ENCODE measurements at regions not wholly inside any gene's neighbourhood (a gene's known extent, or its start where the extent isn't known, plus 50 kb on each side); places are given as distances from the start of the nearest gene placed in this dataset.

DNA sequence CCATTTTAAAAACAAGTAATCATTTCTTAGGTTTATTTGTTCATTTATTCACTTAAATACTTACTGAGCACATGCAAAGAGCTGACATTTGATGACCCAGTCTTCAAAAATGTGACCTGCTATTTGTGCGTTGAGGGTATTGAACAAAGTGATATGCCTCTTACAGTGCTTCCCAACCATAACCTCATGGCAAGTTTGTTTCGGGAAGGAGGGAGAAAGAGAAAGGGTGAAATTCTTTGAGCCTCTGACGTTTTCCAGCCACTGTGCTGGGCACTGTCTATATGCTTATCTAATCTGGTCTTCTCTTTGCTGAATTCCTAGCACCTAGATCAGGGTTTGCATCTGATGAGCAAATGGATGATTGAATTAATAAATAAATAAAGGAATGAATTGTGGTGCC lies 479.1 kb downstream of the HAPSTR1 start:
- TF ChIP-seq, protein P1, sequence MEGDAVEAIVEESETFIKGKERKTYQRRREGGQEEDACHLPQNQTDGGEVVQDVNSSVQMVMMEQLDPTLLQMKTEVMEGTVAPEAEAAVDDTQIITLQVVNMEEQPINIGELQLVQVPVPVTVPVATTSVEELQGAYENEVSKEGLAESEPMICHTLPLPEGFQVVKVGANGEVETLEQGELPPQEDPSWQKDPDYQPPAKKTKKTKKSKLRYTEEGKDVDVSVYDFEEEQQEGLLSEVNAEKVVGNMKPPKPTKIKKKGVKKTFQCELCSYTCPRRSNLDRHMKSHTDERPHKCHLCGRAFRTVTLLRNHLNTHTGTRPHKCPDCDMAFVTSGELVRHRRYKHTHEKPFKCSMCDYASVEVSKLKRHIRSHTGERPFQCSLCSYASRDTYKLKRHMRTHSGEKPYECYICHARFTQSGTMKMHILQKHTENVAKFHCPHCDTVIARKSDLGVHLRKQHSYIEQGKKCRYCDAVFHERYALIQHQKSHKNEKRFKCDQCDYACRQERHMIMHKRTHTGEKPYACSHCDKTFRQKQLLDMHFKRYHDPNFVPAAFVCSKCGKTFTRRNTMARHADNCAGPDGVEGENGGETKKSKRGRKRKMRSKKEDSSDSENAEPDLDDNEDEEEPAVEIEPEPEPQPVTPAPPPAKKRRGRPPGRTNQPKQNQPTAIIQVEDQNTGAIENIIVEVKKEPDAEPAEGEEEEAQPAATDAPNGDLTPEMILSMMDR (IDR thresholded peaks at IDR 0.05; ENCODE audit: low read depth, low read length, missing control alignments), result no peak
- no peak overlapping the region for H3K4me3 ChIP-seq (ENCODE audit: low read depth, low read length)
- DNase-seq (ENCODE audit: low read depth), result no peak

DNA sequence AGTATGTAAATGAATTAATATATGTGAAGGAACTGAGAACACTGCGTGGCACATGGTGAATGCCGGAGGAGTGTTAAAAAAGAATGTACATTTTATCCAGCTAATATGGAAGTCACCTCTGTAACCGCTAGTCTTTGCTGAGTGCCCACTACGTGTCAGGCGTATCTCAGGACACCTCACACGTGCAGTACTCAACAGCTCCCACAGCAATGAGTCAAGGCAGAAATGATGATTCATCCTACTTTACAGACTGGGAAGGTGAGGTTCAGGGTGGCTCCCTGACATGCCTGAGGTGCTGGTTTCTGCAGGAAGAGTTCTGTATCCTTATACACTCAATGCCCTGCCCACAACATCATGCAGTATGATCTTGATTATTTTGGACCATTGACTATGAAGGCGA lies 487.0 kb downstream of the HAPSTR1 start:
- no peak for DNase-seq (ENCODE audit: low read depth)
- TF ChIP-seq, protein P1 (IDR thresholded peaks at IDR 0.05; ENCODE audit: low read depth, low read length, missing control alignments), result no peak
- H3K4me3 ChIP-seq (ENCODE audit: low read depth, low read length), result no peak overlapping the region

- no peak overlapping the region for H3K4me3 ChIP-seq (ENCODE audit: low read depth, low read length)
- no peak for DNase-seq (ENCODE audit: low read depth)
- TF ChIP-seq, protein P1 (IDR thresholded peaks at IDR 0.05; ENCODE audit: low read depth, low read length, missing control alignments), result no peak
These were observed 488.6 kb downstream of the HAPSTR1 start for GRCh38 chr16:9580025-9580424.

DNA sequence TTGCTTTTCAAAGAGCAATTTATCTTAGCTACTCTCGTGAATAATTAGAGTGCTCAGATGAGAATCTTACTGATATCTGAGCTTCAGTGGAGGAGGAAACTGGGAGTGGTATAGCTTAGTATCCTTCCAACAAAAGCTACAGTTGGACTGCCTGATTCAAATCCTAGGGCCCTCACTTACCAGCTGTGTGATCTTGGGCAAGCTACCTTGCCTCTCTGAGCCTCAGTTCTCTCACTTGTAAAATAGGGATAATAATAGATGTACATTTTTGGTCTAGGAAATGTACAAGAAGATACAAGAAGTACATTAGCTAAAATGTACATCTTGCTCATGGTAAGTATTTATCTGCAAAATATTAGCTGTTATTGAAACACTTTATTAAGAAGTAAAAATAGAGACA lies 502.0 kb downstream of the HAPSTR1 start:
- TF ChIP-seq, protein P1 (IDR thresholded peaks at IDR 0.05; ENCODE audit: low read depth, low read length, missing control alignments), result no peak

DNA sequence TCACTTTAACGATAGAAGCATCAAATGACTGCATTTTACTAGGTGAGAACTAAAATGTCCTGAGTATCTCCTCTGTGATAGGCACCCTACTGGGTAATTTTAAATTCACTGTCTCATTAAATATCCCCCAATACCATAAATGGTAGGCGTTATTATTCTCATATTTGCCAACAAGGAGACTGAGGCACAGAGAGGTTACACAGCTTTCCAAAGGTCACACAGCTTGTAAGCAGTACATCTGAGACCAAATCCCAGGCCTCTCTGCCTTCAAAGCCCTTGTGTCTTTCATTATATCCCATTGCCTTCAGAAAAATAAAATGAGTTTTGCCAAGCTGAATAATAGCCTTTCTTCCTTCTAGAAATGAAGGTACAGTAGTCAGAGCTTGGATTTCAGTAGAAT lies 502.6 kb downstream of the HAPSTR1 start:
- TF ChIP-seq, protein P1 (IDR thresholded peaks at IDR 0.05; ENCODE audit: low read depth, low read length, missing control alignments), result no peak
- no peak overlapping the region for H3K4me3 ChIP-seq (ENCODE audit: low read depth, low read length)
- no peak for DNase-seq (ENCODE audit: low read depth)

More for the DNA sequence above, 502.0 kb downstream of the HAPSTR1 start:
- no peak for DNase-seq (ENCODE audit: low read depth)
- no peak overlapping the region for H3K4me3 ChIP-seq (ENCODE audit: low read depth, low read length)

DNA sequence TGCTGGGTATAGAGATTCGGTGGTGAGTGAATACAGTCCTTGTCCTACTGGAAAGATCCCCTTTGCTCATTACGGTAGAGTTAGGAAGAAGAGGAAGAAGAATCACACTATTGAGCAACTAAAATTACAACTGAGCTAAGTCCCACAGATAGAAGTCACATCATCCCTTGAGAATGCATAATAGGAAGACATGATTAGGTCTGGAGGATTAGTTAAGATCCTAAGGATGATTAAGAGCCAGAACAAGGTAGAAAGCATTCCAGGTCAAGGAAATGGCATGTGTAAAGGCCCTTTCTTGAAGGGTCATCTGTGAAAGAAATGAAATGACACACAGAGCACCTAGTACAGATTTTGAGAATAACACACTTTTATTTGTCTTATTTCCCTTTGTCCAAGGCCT lies 503.5 kb downstream of the HAPSTR1 start:
- DNase-seq (ENCODE audit: low read depth), result no peak
- H3K4me3 ChIP-seq (ENCODE audit: low read depth, low read length), result no peak overlapping the region
- TF ChIP-seq, protein P1 (IDR thresholded peaks at IDR 0.05; ENCODE audit: low read depth, low read length, missing control alignments), result no peak

GRCh38 chr16:9595393-9595792 lies 503.9 kb downstream of the HAPSTR1 start:
- TF ChIP-seq, protein P1 (IDR thresholded peaks at IDR 0.05; ENCODE audit: low read depth, low read length, missing control alignments), result no peak
- no peak for DNase-seq (ENCODE audit: low read depth)
- no peak overlapping the region for H3K4me3 ChIP-seq (ENCODE audit: low read depth, low read length)

Measured in GM12864 (cell line).